Gastroesophageal sphincter (tissue), 4 donors: ENCODE measurements at regions not wholly inside any gene's neighbourhood (a gene's known extent, or its start where the extent isn't known, plus 50 kb on each side); places are given as distances from the start of the nearest gene placed in this dataset.

Experiments used
- ATAC-seq: fragments of 150-250 bp; one replicate; pipeline ENCODE4 v1.9.1; 2016; ENCODE audit warnings: mild to moderate bottlenecking, moderate library complexity
- H3K27ac ChIP-seq, 4 donors: fragments of 200-600 bp; sonication (generic) in 3 of 4; 1 replicate in 3 of 4; 2 replicates in 1 of 4; pipeline ENCODE4 v1.5.1; 2016 to 2019
- H3K27me3 ChIP-seq: fragments of 200-600 bp; sonication (generic); one replicate; pipeline ENCODE4 v1.5.1; 2019
- H3K36me3 ChIP-seq, 2 donors: fragments of 200-600 bp; sonication (generic); one replicate each; pipeline ENCODE4 v1.5.1; 2019; ENCODE audit warnings: control low read depth in 1 of 2
- H3K4me1 ChIP-seq, 3 donors: fragments of 200-600 bp; sonication (generic); 1 replicate in 2 of 3; 2 replicates in 1 of 3; pipeline ENCODE4 v1.5.1; 2016 to 2019; ENCODE audit warnings: control low read depth in 2 of 3
- H3K4me3 ChIP-seq, 2 donors: fragments of 200-600 bp; sonication (generic); one replicate each; pipeline ENCODE4 v1.5.1; 2019; ENCODE audit warnings: mild to moderate bottlenecking in 1 of 2, moderate library complexity in 1 of 2
- H3K9me3 ChIP-seq, 3 donors: fragments of 200-600 bp; sonication (generic); one replicate each; pipeline ENCODE4 v1.5.1; 2017 to 2019; ENCODE audit warnings: control low read depth in 2 of 3
- CTCF ChIP-seq, 4 experiments: fragments of 200-600 bp in 2 of 4; fragments of 450-650 bp in 2 of 4; sonication (generic) in 1 of 4; IDR thresholded peaks; one replicate each; pipeline ENCODE4 v1.5.1; 2017 to 2019; ENCODE audit warnings: antibody characterized with exemption in 4 of 4, mild to moderate bottlenecking in 2 of 4, moderate library complexity in 2 of 4
- EP300 ChIP-seq: sonication (generic); formaldehyde crosslinking; IDR thresholded peaks from one replicate; pipeline ENCODE4 v1.6.1; 2017; ENCODE audit warnings: antibody characterized with exemption, mild to moderate bottlenecking
- POLR2A ChIP-seq, 2 donors: fragments of 450-650 bp; IDR thresholded peaks; one replicate each; pipeline ENCODE4 v1.6.1; 2017; ENCODE audit warnings: antibody characterized with exemption in 2 of 2, mild to moderate bottlenecking in 2 of 2, moderate library complexity in 1 of 2
- POLR2AphosphoS5 ChIP-seq: sonication (generic); formaldehyde crosslinking; IDR thresholded peaks from one replicate; pipeline ENCODE4 v1.6.1; 2017; ENCODE audit warnings: antibody characterized with exemption
- WGBS, 2 donors: methylation state at CpG; one replicate each; pipeline ENCODE4 v1.1.5; 2018; ENCODE audit warnings: low coverage in 1 of 2; 5-methylcytosine and 5-hydroxymethylcytosine counted together

- no peaks in the 10 kb centered on the region for H3K27me3 ChIP-seq
- H3K36me3 ChIP-seq: no peaks in the 10 kb centered on the region
- no peak for ATAC-seq
- WGBS, 2 donors: 67% methylated on average over 1 of the region's 1 CpG
- H3K4me1 ChIP-seq: peaks cover 7 to 12% (median 8%) of the 10 kb centered on the region in 3 donors
- no peaks in the 10 kb centered on the region for H3K9me3 ChIP-seq
- TF ChIP-seq EP300: no peak
- no peak for TF ChIP-seq POLR2A (IDR thresholded peaks at IDR 0.05)
- TF ChIP-seq CTCF (IDR thresholded peaks at IDR 0.05): no peak
- no peak for TF ChIP-seq POLR2AphosphoS5
- H3K4me3 ChIP-seq: no peak overlapping the region
- H3K27ac ChIP-seq: no peak overlapping the region
Measured at GRCh38 chr4:128606173-128606572, 203.3 kb upstream of the JADE1 start.

GRCh38 chr4:128604840-128605239 is 204.7 kb upstream of the JADE1 start:
- Histone ChIP-seq H3K4me3 (no peak overlapping the region), H3K27ac (no peak overlapping the region), H3K4me1 (peaks cover 14 to 25% (median 18%) of the 10 kb centered on the region in 3 donors), H3K9me3 (no peaks in the 10 kb centered on the region), H3K27me3 (no peaks in the 10 kb centered on the region), H3K36me3 (no peaks in the 10 kb centered on the region)
- 90% methylated on average over 2 of the region's 2 CpGs; no CpG with 5 or more reads in 1 of the 2 donors for WGBS, 2 donors
- no peak for ATAC-seq
- TF ChIP-seq CTCF (IDR thresholded peaks at IDR 0.05): no peak
- no peak for TF ChIP-seq EP300
- TF ChIP-seq POLR2A (IDR thresholded peaks at IDR 0.05): no peak
- no peak for TF ChIP-seq POLR2AphosphoS5

GRCh38 chr4:128604204-128604603 is 205.3 kb upstream of the JADE1 start:
- TF ChIP-seq CTCF (IDR thresholded peaks at IDR 0.05) (no peak), POLR2A (IDR thresholded peaks at IDR 0.05) (no peak), EP300 (no peak), POLR2AphosphoS5 (no peak)

GRCh38 chr4:128603081-128603480 is 206.4 kb upstream of the JADE1 start:
- 94% methylated on average over 2 of the region's 2 CpGs; no CpG with 5 or more reads in 1 of the 2 donors for WGBS, 2 donors
- Histone ChIP-seq H3K27ac (no peak overlapping the region), H3K4me3 (no peak overlapping the region), H3K36me3 (no peaks in the 10 kb centered on the region), H3K27me3 (no peaks in the 10 kb centered on the region), H3K9me3 (no peaks in the 10 kb centered on the region), H3K4me1 (peaks cover 14 to 33% (median 18%) of the 10 kb centered on the region in 3 donors)
- no peak for ATAC-seq
- TF ChIP-seq POLR2AphosphoS5 (no peak), EP300 (no peak), POLR2A (IDR thresholded peaks at IDR 0.05) (no peak), CTCF (IDR thresholded peaks at IDR 0.05) (no peak)

More at GRCh38 chr4:128604204-128604603, 205.3 kb upstream of the JADE1 start:
- H3K27me3 ChIP-seq: no peaks in the 10 kb centered on the region
- no peaks in the 10 kb centered on the region for H3K9me3 ChIP-seq
- H3K27ac ChIP-seq: no peak overlapping the region
- 94% methylated on average over 1 of the region's 1 CpG; no CpG with 5 or more reads in 1 of the 2 donors for WGBS, 2 donors
- H3K4me1 ChIP-seq: peaks cover 14 to 32% (median 18%) of the 10 kb centered on the region in 3 donors
- H3K4me3 ChIP-seq: no peak overlapping the region
- H3K36me3 ChIP-seq: no peaks in the 10 kb centered on the region
- ATAC-seq: no peak

GRCh38 chr4:128601991-128602695 is 207.4 kb upstream of the JADE1 start:
- WGBS, 2 donors: 50% methylated on average over 1 of the region's 1 CpG; no CpG with 5 or more reads in 1 of the 2 donors
- peak; percentile 30 for ATAC-seq
- TF ChIP-seq EP300 (no peak), POLR2AphosphoS5 (no peak), POLR2A (IDR thresholded peaks at IDR 0.05) (no peak), CTCF (IDR thresholded peaks at IDR 0.05) (no peak)
- Histone ChIP-seq H3K27me3 (no peaks in the 10 kb centered on the region), H3K27ac (peak overlapping the region in 2 of 4 donors; percentile 57 to 60), H3K4me1 (peaks cover 14 to 33% (median 18%) of the 10 kb centered on the region in 3 donors), H3K4me3 (no peak overlapping the region), H3K36me3 (no peaks in the 10 kb centered on the region), H3K9me3 (no peaks in the 10 kb centered on the region)
